Thyroid gland (tissue), 4 donors: ENCODE measurements at regions not wholly inside any gene's neighbourhood (a gene's known extent, or its start where the extent isn't known, plus 50 kb on each side); places are given as distances from the start of the nearest gene placed in this dataset.

Experiments
- DNase-seq, 2 donors: peaks; one replicate each; pipeline ENCODE4 v3.0.0-alpha.2; 2019
- H3K27ac ChIP-seq, 3 donors: fragments of 200-600 bp; sonication (generic); 1 replicate in 2 of 3; 2 replicates in 1 of 3; pipeline ENCODE4 v1.5.1; 2016 to 2019; ENCODE audit warnings: mild to moderate bottlenecking in 1 of 3, moderate library complexity in 1 of 3
- H3K27me3 ChIP-seq: fragments of 200-600 bp; sonication (generic); one replicate; pipeline ENCODE4 v1.5.1; 2019
- H3K36me3 ChIP-seq, 2 donors: fragments of 200-600 bp; sonication (generic); one replicate each; pipeline ENCODE4 v1.5.1; 2016 to 2019
- H3K4me1 ChIP-seq, 2 donors: fragments of 200-600 bp; sonication (generic); one replicate each; pipeline ENCODE4 v1.5.1; 2017 to 2019
- H3K4me3 ChIP-seq, 3 donors: fragments of 200-600 bp; sonication (generic); replicated peaks in 1 of 3; 1 replicate in 2 of 3; 2 replicates in 1 of 3; pipeline ENCODE4 v1.5.1; 2016; ENCODE audit warnings: mild to moderate bottlenecking in 1 of 3
- H3K9me3 ChIP-seq: fragments of 200-600 bp; sonication (generic); one replicate; pipeline ENCODE4 v1.5.1; 2017
- CTCF ChIP-seq, 6 experiments: fragments of 200-600 bp in 3 of 6; fragments of 450-650 bp in 3 of 6; sonication (generic) in 3 of 6; IDR thresholded peaks; one replicate each; pipeline ENCODE4 v1.5.1; 2016 to 2019; ENCODE audit warnings: antibody characterized with exemption in 6 of 6, mild to moderate bottlenecking in 2 of 6, inconsistent platforms in 1 of 6, moderate library complexity in 1 of 6
- POLR2A ChIP-seq, 2 donors: fragments of 450-650 bp; IDR thresholded peaks; one replicate each; pipeline ENCODE4 v1.6.1; 2017; ENCODE audit warnings: antibody characterized with exemption in 2 of 2, mild to moderate bottlenecking in 2 of 2, moderate library complexity in 1 of 2
- WGBS, 2 donors: methylation state at CpG; one replicate each; pipeline ENCODE4 v1.1.5; 2017; 5-methylcytosine and 5-hydroxymethylcytosine counted together
- intact Hi-C: fragments of 100-400 bp; cut with DNase I; formaldehyde crosslinking; loops from one replicate; pipeline ENCODE4 v1.15.1; 2023

GRCh38 chr10:130547368-130547767 lies 411.2 kb downstream of the GLRX3 start:
- no peaks in the 10 kb centered on the region for H3K9me3 ChIP-seq
- WGBS, 2 donors: 74 to 79% methylated on average over 4 of the region's 4 CpGs
- no peaks in the 10 kb centered on the region for H3K27me3 ChIP-seq
- TF ChIP-seq CTCF (IDR thresholded peaks at IDR 0.05): no peak
- no peak for TF ChIP-seq POLR2A (IDR thresholded peaks at IDR 0.05)
- H3K27ac ChIP-seq: no peak overlapping the region
- no peak overlapping the region for H3K4me3 ChIP-seq
- H3K36me3 ChIP-seq: no peaks in the 10 kb centered on the region
- no peak for DNase-seq
- intact Hi-C loops: no loop called here
- H3K4me1 ChIP-seq: no peaks in the 10 kb centered on the region

GRCh38 chr10:130550952-130551674 lies 414.9 kb downstream of the GLRX3 start:
- 87 to 91% methylated on average over 20 to 21 of the region's 21 CpGs for WGBS, 2 donors
- TF ChIP-seq CTCF (IDR thresholded peaks at IDR 0.05) (no peak), POLR2A (IDR thresholded peaks at IDR 0.05) (no peak)

GRCh38 chr10:130551676-130552075 lies 415.5 kb downstream of the GLRX3 start:
- 86 to 88% methylated on average over 7 of the region's 7 CpGs for WGBS, 2 donors
- H3K27ac ChIP-seq: no peak overlapping the region
- TF ChIP-seq CTCF (IDR thresholded peaks at IDR 0.05): no peak
- TF ChIP-seq POLR2A (IDR thresholded peaks at IDR 0.05): no peak
- no peak for DNase-seq
- intact Hi-C loops: no loop called here
- H3K36me3 ChIP-seq: no peaks in the 10 kb centered on the region
- no peaks in the 10 kb centered on the region for H3K4me1 ChIP-seq
- no peak overlapping the region for H3K4me3 ChIP-seq
- no peaks in the 10 kb centered on the region for H3K9me3 ChIP-seq
- no peaks in the 10 kb centered on the region for H3K27me3 ChIP-seq

More at GRCh38 chr10:130550952-130551674, 414.9 kb downstream of the GLRX3 start:
- H3K9me3 ChIP-seq: no peaks in the 10 kb centered on the region
- no peaks in the 10 kb centered on the region for H3K36me3 ChIP-seq
- H3K27me3 ChIP-seq: no peaks in the 10 kb centered on the region
- no peak for DNase-seq
- no peak overlapping the region for H3K4me3 ChIP-seq
- no peaks in the 10 kb centered on the region for H3K4me1 ChIP-seq
- no peak overlapping the region for H3K27ac ChIP-seq
- intact Hi-C loops: no loop called here

- Histone ChIP-seq H3K4me1 (no peaks in the 10 kb centered on the region), H3K27ac (no peak overlapping the region), H3K9me3 (no peaks in the 10 kb centered on the region), H3K4me3 (no peak overlapping the region), H3K36me3 (no peaks in the 10 kb centered on the region), H3K27me3 (no peaks in the 10 kb centered on the region)
- WGBS, 2 donors: 78% methylated on average over 7 of the region's 7 CpGs
- intact Hi-C loops: no loop called here
- no peak for TF ChIP-seq POLR2A (IDR thresholded peaks at IDR 0.05)
- TF ChIP-seq CTCF (IDR thresholded peaks at IDR 0.05): no peak
- DNase-seq: no peak
Observed at GRCh38 chr10:130553826-130554225, 417.6 kb downstream of the GLRX3 start.

GRCh38 chr10:130554701-130555410 lies 418.7 kb downstream of the GLRX3 start:
- H3K36me3 ChIP-seq: no peaks in the 10 kb centered on the region
- H3K4me3 ChIP-seq: no peak overlapping the region
- no peaks in the 10 kb centered on the region for H3K4me1 ChIP-seq
- DNase-seq: no peak
- H3K27me3 ChIP-seq: no peaks in the 10 kb centered on the region
- 93 to 94% methylated on average over 14 of the region's 14 CpGs for WGBS, 2 donors
- H3K27ac ChIP-seq: no peak overlapping the region
- intact Hi-C loops: no loop called here
- TF ChIP-seq CTCF (IDR thresholded peaks at IDR 0.05): no peak
- no peak for TF ChIP-seq POLR2A (IDR thresholded peaks at IDR 0.05)
- no peaks in the 10 kb centered on the region for H3K9me3 ChIP-seq
